ENCODE measurements at regions not wholly inside any gene's neighbourhood (a gene's known extent, or its start where the extent isn't known, plus 50 kb on each side); places are given as distances from the start of the nearest gene placed in this dataset.

DNA sequence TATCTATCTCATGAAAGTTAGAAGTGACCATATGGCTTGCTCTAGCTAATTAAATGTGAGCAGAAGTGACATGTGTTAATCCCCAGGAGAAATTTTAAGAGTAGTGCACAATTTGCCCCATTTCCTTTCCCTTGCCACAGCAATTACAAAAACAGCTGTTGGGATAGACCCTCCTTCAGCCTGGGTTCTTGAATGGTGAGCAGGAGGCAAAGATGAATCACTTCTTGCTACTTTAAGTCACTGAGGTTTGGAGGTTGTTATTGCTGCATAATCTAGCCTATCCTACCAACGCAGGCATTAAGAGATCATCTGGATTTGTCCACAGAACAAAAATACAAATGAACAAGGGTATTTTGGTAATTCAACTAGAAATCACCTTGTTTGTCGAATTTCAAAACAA lies 51.7 kb upstream of the CAPN7 start (continued):
- no peak for TF ChIP-seq HMGXB4 (CRISPR knock-in tag; IDR thresholded peaks at IDR 0.05)
- TF ChIP-seq FOXP1 (CRISPR knock-in tag; IDR thresholded peaks at IDR 0.05; ENCODE audit: borderline replicate concordance): no peak

GRCh38 chr3:15155840-15156360 lies 50.1 kb upstream of the CAPN7 start:
- no peak overlapping the region for H3K27ac Mint-ChIP-seq
- TF ChIP-seq ZNF512 (CRISPR knock-in tag; IDR thresholded peaks at IDR 0.05; ENCODE audit: borderline replicate concordance) (no peak), FOXK1 (CRISPR knock-in tag; IDR thresholded peaks at IDR 0.05) (no peak), ZNF317 (CRISPR knock-in tag; IDR thresholded peaks at IDR 0.05; ENCODE audit: borderline replicate concordance, low read depth) (no peak), ESRRA (CRISPR knock-in tag; IDR thresholded peaks at IDR 0.05; ENCODE audit: borderline replicate concordance) (no peak), HMGXB4 (CRISPR knock-in tag; IDR thresholded peaks at IDR 0.05) (no peak), HMGA2 (CRISPR knock-in tag; IDR thresholded peaks at IDR 0.05) (no peak), ATF1 (CRISPR knock-in tag; IDR thresholded peaks at IDR 0.05) (no peak), TEAD4 (CRISPR knock-in tag; IDR thresholded peaks at IDR 0.05) (no peak), ETV6 (CRISPR knock-in tag; IDR thresholded peaks at IDR 0.05) (no peak), ERG (CRISPR knock-in tag; IDR thresholded peaks at IDR 0.05) (no peak), RORB (CRISPR knock-in tag; IDR thresholded peaks at IDR 0.05) (no peak), MLX (CRISPR knock-in tag; IDR thresholded peaks at IDR 0.05) (no peak), ZNF396 (CRISPR knock-in tag; IDR thresholded peaks at IDR 0.05; ENCODE audit: borderline replicate concordance) (no peak), ZNF532 (CRISPR knock-in tag; IDR thresholded peaks at IDR 0.05; ENCODE audit: borderline replicate concordance) (no peak), PREB (CRISPR knock-in tag; IDR thresholded peaks at IDR 0.05; ENCODE audit: borderline replicate concordance) (no peak), CDX4 (CRISPR knock-in tag; IDR thresholded peaks at IDR 0.05; ENCODE audit: borderline replicate concordance) (no peak)
- TF ChIP-seq, protein P1, sequence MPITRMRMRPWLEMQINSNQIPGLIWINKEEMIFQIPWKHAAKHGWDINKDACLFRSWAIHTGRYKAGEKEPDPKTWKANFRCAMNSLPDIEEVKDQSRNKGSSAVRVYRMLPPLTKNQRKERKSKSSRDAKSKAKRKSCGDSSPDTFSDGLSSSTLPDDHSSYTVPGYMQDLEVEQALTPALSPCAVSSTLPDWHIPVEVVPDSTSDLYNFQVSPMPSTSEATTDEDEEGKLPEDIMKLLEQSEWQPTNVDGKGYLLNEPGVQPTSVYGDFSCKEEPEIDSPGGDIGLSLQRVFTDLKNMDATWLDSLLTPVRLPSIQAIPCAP (CRISPR knock-in tag; IDR thresholded peaks at IDR 0.05): no peak
- no peaks in the 10 kb centered on the region for H3K36me3 Mint-ChIP-seq
- no peak for DNase-seq (ENCODE audit: low spot score)
- H3K9me3 Mint-ChIP-seq: peaks cover 8% of the 10 kb centered on the region
- H3K4me1 Mint-ChIP-seq: no peaks in the 10 kb centered on the region
- ATAC-seq: no peak
- H3K4me3 Mint-ChIP-seq: no peak overlapping the region
- POLR2A ChIA-PET: interaction anchor here (0.7 kb wide), 1 partner anchor 44 kb away, joined by 4 read pairs; no protein-coding TSS in a partner anchor
- CTCF ChIA-PET: no interaction called here
- H3K27me3 Mint-ChIP-seq (ENCODE audit: low read depth): peaks cover 73% of the 10 kb centered on the region

Measured in WTC11 (cell line).